B cell (primary cell): ENCODE measurements at regions not wholly inside any gene's neighbourhood (a gene's known extent, or its start where the extent isn't known, plus 50 kb on each side); places are given as distances from the start of the nearest gene placed in this dataset.

Source experiments
- ATAC-seq: fragments of 200-7000 bp; cut with Tn5 transposase; one replicate; pipeline ENCODE4 v1.10.0; 2021; ENCODE audit warnings: low read depth, mild to moderate bottlenecking, moderate number of reproducible peaks, moderate library complexity
- CTCF ChIA-PET: fragments of 350-600 bp; sonication (Branson Sonifier 250); formaldehyde crosslinking; loops from one replicate; lab custom pipeline; 2021; ENCODE audit warnings: antibody characterized with exemption, inconsistent platforms; lab: Charles Lee
- POLR2A ChIA-PET: fragments of 350-600 bp; sonication (Branson Sonifier 250); formaldehyde crosslinking; loops from one replicate; lab custom pipeline; 2021; ENCODE audit warnings: antibody characterized with exemption; lab: Charles Lee
- DNase-seq: peaks from one replicate; pipeline ENCODE4 v3.0.0; 2013
- H2AFZ ChIP-seq: 2 replicates; pipeline ENCODE4 v1.6.1; 2012; ENCODE audit warnings: mild to moderate bottlenecking, low read depth, low read length; ENCODE audit not compliant: insufficient read depth, poor library complexity, severe bottlenecking
- H3K27ac ChIP-seq, 2 donors: 1 replicate in 1 of 2; 2 replicates in 1 of 2; pipeline ENCODE4 v1.5.1; 2012 to 2013; ENCODE audit warnings: low read length in 2 of 2, mild to moderate bottlenecking in 2 of 2, moderate library complexity in 1 of 2
- H3K27me3 ChIP-seq, 4 experiments: fragments of 200-600 bp in 1 of 4; sonication (generic) in 1 of 4; replicated peaks in 1 of 4; 1 replicate in 2 of 4; 2 replicates in 2 of 4; pipeline versions ENCODE4 v1.6.1 to v1.7.0; 2013 to 2016; ENCODE audit warnings: low read length in 3 of 4, mild to moderate bottlenecking in 2 of 4, mixed read lengths in 1 of 4, moderate library complexity in 1 of 4; ENCODE audit not compliant: insufficient read depth in 4 of 4, control insufficient read depth in 3 of 4; ENCODE audit errors: control extremely low read depth in 1 of 4
- H3K36me3 ChIP-seq, 2 experiments: replicated peaks in 1 of 2; 1 replicate in 1 of 2; 2 replicates in 1 of 2; pipeline versions ENCODE4 v1.6.1 to v1.7.1; 2013; ENCODE audit warnings: low read length in 1 of 2; ENCODE audit not compliant: insufficient read depth in 2 of 2, control insufficient read depth in 1 of 2; ENCODE audit errors: control extremely low read depth in 1 of 2, extremely low read depth in 1 of 2
- H3K4me1 ChIP-seq, 2 donors: fragments of 200-600 bp in 1 of 2; sonication (generic) in 1 of 2; 1 replicate in 1 of 2; 2 replicates in 1 of 2; pipeline versions ENCODE4 v1.5.1 to v1.6.1; 2013 to 2017; ENCODE audit warnings: low read length in 2 of 2; ENCODE audit not compliant: control insufficient read depth in 2 of 2, insufficient read depth in 2 of 2
- H3K4me2 ChIP-seq: replicated peaks from 2 replicates; pipeline ENCODE3; 2012; ENCODE audit warnings: mild to moderate bottlenecking, low read depth, low read length; ENCODE audit not compliant: poor library complexity, severe bottlenecking
- H3K4me3 ChIP-seq, 5 experiments: fragments of 200-600 bp in 1 of 5; sonication (generic) in 1 of 5; 1 replicate in 3 of 5; 2 replicates in 2 of 5; pipeline versions ENCODE4 v1.5.1 to v1.7.0; 2011 to 2016; ENCODE audit warnings: low read length in 4 of 5, mild to moderate bottlenecking in 4 of 5, low read depth in 2 of 5, control low read depth in 1 of 5, moderate library complexity in 1 of 5; ENCODE audit not compliant: insufficient read depth in 1 of 5; ENCODE audit errors: control extremely low read depth in 1 of 5, extremely low read depth in 1 of 5
- H3K79me2 ChIP-seq: fragments of 200-600 bp; sonication (generic); one replicate; pipeline ENCODE4 v1.6.0; 2016; ENCODE audit warnings: low read length; ENCODE audit not compliant: control insufficient read depth, insufficient read depth
- H3K9ac ChIP-seq: fragments of 200-600 bp; sonication (generic); 2 replicates; pipeline ENCODE4 v1.6.1; 2017; ENCODE audit warnings: mild to moderate bottlenecking, low read length, moderate library complexity
- H3K9me3 ChIP-seq, 3 donors: one replicate each; pipeline versions ENCODE4 v1.6.1 to v1.7.1; 2013; ENCODE audit warnings: low read length in 2 of 3; ENCODE audit not compliant: control insufficient read depth in 2 of 3, insufficient read depth in 1 of 3; ENCODE audit errors: control extremely low read depth in 1 of 3
- H4K20me1 ChIP-seq: 2 replicates; pipeline ENCODE4 v1.6.0; 2012; ENCODE audit warnings: mild to moderate bottlenecking, low read length; ENCODE audit not compliant: insufficient read depth, control insufficient read depth, poor library complexity, severe bottlenecking
- H3K27ac Mint-ChIP-seq: one replicate; pipeline ENCODE4 v1.8.0; 2021; ENCODE audit warnings: mixed read lengths
- H3K27me3 Mint-ChIP-seq: one replicate; pipeline ENCODE4 v1.8.0; 2021; ENCODE audit warnings: mixed read lengths
- H3K4me1 Mint-ChIP-seq: one replicate; pipeline ENCODE4 v1.8.0; 2021; ENCODE audit warnings: mixed read lengths
- H3K4me3 Mint-ChIP-seq: one replicate; pipeline ENCODE4 v1.8.0; 2021; ENCODE audit warnings: mixed read lengths
- H3K9me3 Mint-ChIP-seq: one replicate; pipeline ENCODE4 v1.8.0; 2022; ENCODE audit warnings: mixed read lengths; ENCODE audit not compliant: insufficient read depth
- CTCF ChIP-seq: fragments of 200-600 bp; IDR thresholded peaks from one replicate; pipeline ENCODE4 v1.8.0; 2022; ENCODE audit warnings: antibody characterized with exemption, mild to moderate bottlenecking
- EZH2 ChIP-seq: IDR thresholded peaks from 2 replicates; pipeline ENCODE4 v1.6.1; 2012; ENCODE audit warnings: borderline replicate concordance, low read depth, mild to moderate bottlenecking, moderate library complexity, low read length; ENCODE audit not compliant: insufficient read depth, poor library complexity, severe bottlenecking
- WGBS: methylation state at CpG from one replicate; pipeline ENCODE4 v1.1.5; 2013; ENCODE audit warnings: missing lambda C conversion rate; ENCODE audit not compliant: insufficient coverage; 5-methylcytosine and 5-hydroxymethylcytosine counted together
- intact Hi-C: fragments of 100-400 bp; cut with micrococcal nuclease; formaldehyde crosslinking; loops from one replicate; pipeline ENCODE4 v1.10.0; 2022

- H3K4me1 Mint-ChIP-seq, result no peaks in the 10 kb centered on the region
- no peak overlapping the region for H3K4me3 Mint-ChIP-seq
- H3K27me3 Mint-ChIP-seq, result no peaks in the 10 kb centered on the region
- ChIA-PET CTCF (no interaction called here), POLR2A (no interaction called here)
- H3K9me3 Mint-ChIP-seq, result no peaks in the 10 kb centered on the region
- 100% methylated on average over 1 of the region's 3 CpGs for WGBS
- Histone ChIP-seq H3K36me3 (no peaks in the 10 kb centered on the region), H2AFZ (no peak overlapping the region), H3K27me3 (no peaks in the 10 kb centered on the region), H3K9me3 (peaks cover 0 to 4% (median 0%) of the 10 kb centered on the region in 3 donors), H3K4me3 (no peak overlapping the region), H3K4me2 (no peak overlapping the region), H4K20me1 (no peaks in the 10 kb centered on the region), H3K4me1 (no peaks in the 10 kb centered on the region), H3K9ac (no peak overlapping the region), H3K79me2 (no peaks in the 10 kb centered on the region), H3K27ac (no peak overlapping the region)
- intact Hi-C loops, result no loop called here
- no peak for DNase-seq
- ATAC-seq, result no peak
- TF ChIP-seq CTCF (no peak), EZH2 (no peak)
- no peak overlapping the region for H3K27ac Mint-ChIP-seq
Measured at GRCh38 chr4:134756421-134756820, 554.8 kb upstream of the PABPC4L start.

- no peak for TF ChIP-seq CTCF
- TF ChIP-seq EZH2, result no peak
- Mint-ChIP-seq H3K4me1 (no peaks in the 10 kb centered on the region), H3K4me3 (no peak overlapping the region), H3K27ac (no peak overlapping the region), H3K9me3 (no peaks in the 10 kb centered on the region), H3K27me3 (no peaks in the 10 kb centered on the region)
- H3K9me3 ChIP-seq, result no peaks in the 10 kb centered on the region
- H3K36me3 ChIP-seq, result no peaks in the 10 kb centered on the region
- no CpG with 5 or more reads among the region's 6 CpGs for WGBS
- H2AFZ ChIP-seq, result no peak overlapping the region
- H3K4me2 ChIP-seq, result no peak overlapping the region
- ATAC-seq (no peak), DNase-seq (no peak)
- H3K27ac ChIP-seq, result no peak overlapping the region
- ChIA-PET CTCF (no interaction called here), POLR2A (no interaction called here)
- H3K79me2 ChIP-seq, result no peaks in the 10 kb centered on the region
- intact Hi-C loops, result no loop called here
- H3K9ac ChIP-seq, result no peak overlapping the region
- H3K27me3 ChIP-seq, result no peaks in the 10 kb centered on the region
- no peak overlapping the region for H3K4me3 ChIP-seq
- no peaks in the 10 kb centered on the region for H4K20me1 ChIP-seq
- no peaks in the 10 kb centered on the region for H3K4me1 ChIP-seq
Measured at GRCh38 chr4:134754301-134755019, 552.9 kb upstream of the PABPC4L start.
